ENCODE measurements at regions not wholly inside any gene's neighbourhood (a gene's known extent, or its start where the extent isn't known, plus 50 kb on each side); places are given as distances from the start of the nearest gene placed in this dataset.
"Not testable (repeated sequence)": the region's sequence is repeated elsewhere in the genome, so short reads cannot be mapped to it uniquely, and the experiment has no call there.

DNA sequence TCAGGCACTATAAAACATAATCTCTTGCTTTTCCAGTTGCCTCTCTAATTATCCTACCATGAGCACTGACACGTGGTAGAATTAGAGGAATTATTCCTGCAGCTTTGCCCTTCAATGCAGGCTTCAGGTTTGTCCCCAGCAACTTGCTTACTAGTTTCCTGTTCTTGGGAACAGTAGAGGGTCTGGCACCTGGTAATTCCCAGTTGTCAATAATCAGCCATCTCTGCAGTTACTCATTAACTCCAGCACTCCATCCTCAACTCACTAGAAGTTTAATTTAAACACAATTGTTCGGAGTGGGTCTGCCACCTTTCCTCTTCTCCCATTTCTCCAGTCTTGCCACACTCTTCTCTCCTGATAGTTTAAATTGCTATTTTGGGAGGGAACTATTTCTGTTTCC, 324.3 kb upstream of the KIAA1217 start:
- DNase-seq: no peak

DNA sequence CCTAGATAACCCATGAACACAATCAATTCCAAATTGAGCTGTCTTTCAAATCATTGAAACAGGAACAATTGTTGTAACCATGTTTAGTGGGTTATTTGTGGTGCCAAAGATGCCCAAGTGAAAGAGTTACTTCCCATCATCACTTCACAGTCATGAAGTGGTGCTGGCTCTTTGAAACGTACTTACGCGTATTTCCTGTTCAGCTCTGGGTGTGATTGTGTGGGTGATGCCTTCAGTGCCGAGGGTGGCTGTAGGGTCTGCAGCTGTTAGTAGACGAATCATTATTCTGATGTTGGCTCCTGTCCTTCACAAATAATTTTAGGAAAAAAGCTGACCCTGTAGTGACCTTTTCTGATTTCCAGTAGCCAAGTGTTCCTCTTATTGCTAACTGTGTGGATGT, 323.1 kb upstream of the KIAA1217 start:
- no peak for DNase-seq

DNA sequence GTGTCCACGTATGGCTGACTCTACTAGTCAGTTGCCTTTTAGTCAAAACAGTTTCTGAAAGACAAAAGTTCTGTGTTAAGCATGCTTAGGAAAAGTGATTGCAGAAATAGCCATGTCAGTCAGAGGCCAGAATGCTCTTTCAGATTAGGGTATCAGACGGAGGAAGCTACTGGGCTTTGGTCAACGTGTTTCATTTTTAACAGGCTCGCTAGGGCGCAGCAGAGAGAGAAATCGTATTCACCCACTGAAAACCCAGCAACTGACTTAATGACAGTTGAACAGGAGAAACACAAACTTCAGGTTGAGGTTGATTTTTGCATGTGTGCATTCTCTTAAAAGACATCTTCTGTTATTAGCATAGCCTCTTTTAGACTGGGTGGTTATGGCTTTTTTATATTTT, 322.6 kb upstream of the KIAA1217 start:
- no peak for DNase-seq

DNA sequence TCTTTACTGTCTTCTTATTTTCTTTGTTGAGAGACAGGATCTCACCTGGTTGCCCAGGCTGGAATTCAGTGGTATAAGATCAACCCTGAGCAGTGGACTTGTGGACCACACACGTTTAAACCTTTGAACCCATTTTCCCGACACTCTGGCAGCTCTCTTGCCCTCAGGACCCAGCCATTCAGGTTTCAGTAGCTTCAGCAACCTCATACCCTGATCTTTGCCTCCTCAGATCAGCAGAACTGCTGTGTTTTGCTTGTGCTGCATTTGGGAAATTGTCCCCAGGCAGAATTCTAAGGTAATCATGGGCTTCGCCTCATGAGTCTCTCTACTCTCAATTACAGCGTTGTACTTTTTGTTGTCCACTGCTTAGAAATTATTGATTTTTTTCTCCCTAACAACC, 317.6 kb upstream of the KIAA1217 start:
- no peak for DNase-seq

DNA sequence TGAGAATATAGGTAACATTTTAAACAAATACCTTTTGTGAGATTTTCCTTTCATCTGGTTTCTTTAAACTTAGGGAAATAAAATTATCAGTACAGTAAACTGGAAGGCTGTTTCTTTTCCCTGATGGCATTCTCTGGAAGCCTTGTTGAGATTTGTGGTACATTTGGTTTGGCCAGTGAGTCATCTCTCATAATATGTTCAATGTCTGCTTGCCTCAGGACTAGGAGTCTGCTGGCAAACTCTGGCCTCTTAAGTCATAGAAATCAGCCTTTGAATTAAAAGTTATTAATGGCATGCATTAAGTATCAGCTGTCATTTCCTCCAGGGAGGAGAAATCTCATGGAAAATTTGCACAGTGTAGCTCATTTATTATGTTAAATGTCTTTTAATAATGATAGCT, 316.6 kb upstream of the KIAA1217 start:
- DNase-seq: no peak

DNA sequence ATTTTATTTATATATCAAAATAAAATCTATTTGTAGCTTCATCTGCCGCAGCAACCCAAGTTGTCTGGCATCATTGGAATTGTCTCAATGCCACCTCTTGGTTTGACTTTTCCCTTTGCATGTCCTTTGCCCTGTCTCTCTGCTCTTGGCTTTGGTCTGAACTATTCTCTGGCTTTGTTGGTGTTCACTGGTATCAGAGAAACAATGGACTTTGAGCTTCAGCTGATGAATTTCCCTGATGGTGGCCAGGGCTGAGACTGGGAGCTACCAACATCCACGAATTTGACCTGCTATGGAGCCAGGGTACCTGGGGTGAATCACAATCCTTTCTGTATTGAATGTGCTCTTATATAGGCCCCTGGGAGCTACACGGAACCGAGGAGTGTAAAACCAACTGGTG, 311.7 kb upstream of the KIAA1217 start:
- DNase-seq: no peak

DNA sequence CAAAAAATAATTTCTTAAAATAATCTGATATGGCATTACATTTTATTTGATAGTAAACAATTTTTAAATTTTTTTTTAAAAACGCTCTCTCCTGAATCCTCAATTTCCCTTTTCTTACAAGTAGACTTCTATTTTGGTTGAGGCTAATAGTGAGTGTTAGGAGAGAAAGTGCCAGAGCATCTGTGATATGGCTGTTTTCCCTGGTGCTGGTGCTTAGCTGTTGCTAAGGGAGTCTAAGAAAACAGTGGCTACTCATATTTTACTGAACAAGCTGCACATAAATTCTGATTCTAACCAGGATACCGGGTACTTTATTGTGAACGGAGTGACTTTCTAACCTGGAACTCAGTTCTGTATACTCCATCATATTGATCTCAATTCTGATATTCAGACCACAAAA, 311.1 kb upstream of the KIAA1217 start:
- DNase-seq: no peak

DNA sequence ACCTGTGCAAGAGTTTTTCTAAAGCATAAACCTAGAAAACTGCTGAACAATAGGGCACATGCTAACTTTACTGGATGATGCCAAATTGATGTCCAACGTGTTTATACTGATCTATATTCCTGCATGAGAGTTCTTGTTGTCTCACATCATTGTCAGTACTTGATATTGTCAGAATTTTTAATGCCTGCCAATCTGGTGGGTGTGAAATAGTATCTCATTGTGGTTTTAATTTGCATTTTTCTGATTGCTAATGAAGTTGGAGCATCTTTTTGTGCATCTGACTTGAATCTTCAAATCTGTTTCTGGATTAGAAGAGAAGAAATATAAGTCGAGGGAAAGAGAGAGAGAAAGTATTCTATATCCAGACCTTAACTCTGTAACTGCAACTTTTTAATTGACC, 309.8 kb upstream of the KIAA1217 start:
- DNase-seq: no peak

DNA sequence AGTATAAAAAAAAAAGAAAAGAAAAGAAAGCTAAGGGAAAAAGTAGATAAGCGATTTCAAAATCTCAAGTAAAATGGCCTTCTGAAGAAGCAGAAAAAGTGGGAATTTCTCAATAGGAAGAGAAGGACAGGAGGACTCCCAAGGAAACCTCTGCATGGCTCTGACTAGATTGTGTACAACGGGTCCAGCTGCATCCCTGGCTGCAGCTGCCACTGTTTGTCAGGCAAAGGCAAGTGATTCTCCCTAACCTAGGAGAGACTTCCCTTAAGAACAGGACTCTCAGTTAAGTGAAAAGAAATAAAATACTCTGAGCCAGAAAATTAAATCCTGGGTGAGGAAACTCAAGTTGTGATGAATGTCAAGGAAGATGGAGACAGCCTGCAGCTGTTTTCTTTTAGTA, 298.6 kb upstream of the KIAA1217 start:
- no peak for DNase-seq

DNA sequence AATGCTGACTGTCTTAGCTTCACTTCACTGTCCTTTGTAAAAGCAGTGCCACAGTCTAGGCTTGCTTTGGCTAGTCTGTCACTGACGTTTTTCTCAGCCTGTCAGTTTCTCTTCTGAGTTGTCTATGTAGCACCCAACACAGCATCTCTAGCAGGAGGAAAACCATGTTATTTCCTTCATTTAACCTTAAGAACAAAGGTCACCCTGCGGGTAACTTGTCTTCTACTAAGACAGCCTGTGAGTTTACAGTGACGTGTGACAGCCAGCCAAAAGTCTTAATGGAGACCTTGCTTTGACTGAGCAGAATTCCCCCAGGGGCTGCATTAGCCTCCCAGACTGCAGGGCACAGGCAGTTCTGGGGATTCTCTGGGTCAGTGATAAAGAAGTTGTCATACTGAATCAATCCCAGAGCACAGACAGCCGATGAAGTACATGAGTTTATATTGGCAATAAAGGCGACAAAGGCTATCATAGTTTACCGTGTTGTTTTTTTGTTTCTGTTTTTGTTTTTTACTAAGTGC, 296.0 kb upstream of the KIAA1217 start:
- DNase-seq: no peak

DNA sequence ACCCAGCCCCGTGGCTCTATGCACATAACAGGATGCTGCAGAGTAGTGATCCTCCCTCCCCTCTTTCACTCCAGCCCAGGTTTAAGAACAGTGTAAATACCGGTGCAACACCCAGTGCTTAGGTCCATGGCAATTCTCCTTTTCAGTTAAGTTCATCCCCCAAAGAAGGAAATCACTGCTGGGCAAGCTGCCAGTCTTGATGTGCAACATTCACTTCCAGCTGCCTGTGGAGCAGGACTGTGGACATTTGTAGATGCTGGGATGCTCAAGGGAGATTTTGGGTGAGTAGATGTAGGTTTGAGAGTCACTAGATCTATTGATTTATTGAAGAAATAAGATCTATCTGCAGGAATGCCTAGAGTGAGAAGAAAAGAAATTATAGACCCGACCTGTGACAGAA, 294.3 kb upstream of the KIAA1217 start:
- no peak for DNase-seq

DNA sequence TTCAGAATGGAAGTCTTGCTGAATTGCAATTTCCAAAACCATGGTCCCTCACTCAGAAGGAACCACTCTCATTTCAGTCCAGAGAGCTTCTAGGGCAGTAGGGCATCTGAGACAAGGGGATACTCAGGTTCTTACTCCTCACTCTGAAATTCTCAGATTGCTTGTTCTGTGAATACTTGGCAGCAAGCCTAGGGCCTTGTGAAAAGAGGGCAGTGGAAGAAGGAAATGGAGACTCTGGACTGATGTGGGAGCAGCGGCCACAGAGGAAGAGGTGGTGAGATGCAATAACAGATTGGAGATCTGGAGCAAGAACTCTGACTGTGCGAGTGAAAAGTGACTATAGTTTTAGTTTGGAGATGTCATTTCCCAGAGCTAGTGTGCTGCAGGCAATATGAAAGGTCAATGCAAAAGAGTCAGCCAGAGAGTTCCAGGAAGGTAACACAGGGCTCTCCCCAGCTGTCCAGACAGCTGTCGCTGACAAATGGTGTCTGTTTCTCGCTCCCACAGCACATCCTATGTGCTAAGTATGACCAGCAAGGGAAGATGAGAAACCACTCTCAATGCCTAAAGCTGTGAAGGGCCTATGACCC, 291.6 kb upstream of the KIAA1217 start:
- DNase-seq: no peak

DNA sequence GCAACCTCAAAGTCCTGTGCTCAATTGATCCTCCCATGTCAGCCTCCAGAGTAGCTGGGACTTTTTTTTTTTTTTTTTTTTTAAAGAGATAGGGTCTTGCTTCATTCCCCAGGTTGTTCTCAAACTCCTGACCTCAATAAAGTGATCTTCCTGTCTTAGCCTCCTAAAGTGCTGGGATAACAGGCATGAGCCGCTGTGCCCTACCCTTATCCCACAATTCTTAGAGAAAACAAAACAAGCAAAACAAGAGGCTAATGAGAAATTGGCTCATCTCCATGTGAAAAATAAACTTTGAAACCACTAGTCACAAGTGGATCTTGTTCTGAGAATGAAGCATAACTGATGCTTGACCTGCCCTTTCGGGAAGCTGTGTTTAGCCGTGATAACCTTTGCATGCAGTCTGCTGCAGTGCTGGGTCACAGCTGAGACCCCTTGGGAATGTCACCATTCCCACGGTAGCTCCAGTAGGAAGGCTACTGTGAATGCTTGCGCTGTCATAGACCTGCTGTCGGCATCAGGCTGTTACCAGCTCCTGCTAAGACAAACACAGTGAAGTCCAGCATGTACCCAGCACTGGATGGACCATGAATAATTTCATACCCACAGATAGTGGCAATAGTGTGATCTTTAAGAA, 290.7 kb upstream of the KIAA1217 start:
- DNase-seq: no peak

DNA sequence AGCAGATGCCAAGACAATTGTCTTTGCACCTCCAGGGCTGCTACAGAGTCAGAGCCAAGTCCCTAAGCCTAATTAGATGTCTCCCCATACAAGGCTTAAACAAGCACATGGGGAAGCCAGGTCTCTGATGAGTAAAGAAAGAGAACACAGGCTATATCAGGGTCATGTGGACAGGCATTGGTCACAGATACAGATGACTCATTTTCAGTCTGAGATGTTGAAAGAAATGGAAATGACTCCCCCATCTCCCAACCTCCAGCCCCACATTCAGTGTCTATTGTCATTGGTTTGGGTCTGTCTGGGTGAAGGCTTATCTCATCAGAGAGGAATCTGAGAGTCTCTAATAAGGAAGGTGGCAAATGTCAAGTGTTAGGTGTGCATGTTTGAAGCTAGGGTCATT, 290.1 kb upstream of the KIAA1217 start:
- no peak for DNase-seq

DNA sequence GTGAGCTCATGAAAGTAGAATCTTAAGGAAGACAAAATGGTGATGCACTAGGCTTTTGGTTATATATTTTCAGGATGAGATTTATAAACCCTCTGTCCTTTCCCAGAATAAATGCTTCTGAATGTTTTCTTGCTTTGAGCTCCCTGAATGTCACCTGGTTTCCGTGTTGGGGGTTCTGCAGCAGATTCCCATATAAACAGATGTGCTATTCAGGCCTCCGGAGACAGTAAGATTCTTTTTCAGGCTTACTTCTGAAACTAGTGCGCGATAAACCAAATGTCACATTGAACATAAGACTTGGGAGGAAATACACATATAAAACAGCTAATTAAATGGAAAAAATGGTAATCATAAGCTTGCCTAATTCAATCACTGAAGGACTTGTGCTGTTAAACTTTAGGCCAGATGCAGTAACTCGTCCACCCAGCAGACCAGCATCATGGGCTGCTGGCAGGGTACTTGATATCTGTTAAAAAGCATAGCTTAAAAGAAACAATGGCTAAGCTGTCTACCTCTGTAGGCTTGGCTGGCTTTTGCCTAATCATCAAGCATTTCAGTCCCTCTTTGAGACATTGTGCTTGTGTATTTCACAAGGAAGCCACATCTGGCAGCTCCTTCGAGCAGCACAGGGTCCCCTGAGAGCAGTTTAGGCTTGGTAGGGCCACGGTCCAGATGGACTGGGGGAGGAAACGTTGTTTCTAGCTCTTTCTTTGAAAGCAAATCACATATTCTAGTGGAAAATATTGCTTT, 281.2 kb upstream of the KIAA1217 start:
- no peak for DNase-seq

DNA sequence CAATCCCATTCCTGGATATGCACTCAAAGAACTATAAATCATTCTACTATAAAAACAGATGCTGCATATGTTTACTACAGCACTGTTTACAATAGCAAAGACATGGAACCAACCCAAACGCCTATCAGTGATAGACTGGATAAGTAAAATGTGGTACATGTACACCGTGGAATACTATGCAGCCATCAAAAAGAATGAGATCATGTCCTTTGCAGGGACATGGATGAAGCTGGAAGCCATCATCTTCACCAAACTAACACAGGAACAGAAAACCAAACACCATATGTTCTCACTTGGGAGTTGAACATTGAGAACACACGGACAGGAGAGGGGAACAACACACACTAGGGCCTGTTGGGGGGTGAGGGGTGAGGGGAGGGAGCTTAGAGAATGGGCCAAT, 274.9 kb upstream of the KIAA1217 start:
- not testable (repeated sequence) for DNase-seq

DNA sequence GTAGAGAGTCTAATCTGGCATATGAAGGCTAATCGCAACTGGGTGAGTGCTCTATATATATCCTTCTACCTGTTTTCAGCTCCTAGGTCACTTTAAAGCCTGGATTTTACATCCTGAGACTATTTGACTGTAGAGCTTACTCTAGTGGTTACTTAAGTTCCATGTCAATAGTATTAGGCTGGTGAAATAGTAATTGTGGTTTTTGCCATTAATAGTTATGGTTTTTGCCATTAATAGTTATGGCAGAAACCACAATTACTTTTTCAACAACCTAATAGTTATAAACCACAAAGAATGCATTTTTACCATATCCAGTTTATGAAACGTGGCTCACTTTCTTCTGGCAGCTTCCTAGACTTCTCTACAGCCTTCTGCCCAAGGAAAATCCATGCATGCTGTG, 263.1 kb upstream of the KIAA1217 start:
- DNase-seq: no peak

DNA sequence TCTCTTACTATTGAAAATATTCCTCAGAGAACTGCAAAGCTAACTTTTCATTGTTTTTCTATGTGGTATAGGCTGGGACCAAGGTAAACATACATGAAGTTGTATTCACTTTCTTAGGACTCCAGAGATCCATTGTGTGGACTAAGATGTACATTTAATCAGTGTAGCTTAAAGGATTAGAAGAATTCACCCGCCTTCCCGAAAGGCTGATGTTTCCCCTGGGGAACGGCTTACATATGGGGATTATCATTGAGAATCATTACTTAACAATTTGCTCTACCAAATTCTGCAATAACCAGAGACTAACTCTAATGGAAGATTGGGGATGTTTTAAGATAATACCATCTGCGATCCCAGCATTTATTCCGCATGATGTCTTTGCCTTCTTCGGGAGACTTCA, 257.1 kb upstream of the KIAA1217 start:
- no peak for DNase-seq

DNA sequence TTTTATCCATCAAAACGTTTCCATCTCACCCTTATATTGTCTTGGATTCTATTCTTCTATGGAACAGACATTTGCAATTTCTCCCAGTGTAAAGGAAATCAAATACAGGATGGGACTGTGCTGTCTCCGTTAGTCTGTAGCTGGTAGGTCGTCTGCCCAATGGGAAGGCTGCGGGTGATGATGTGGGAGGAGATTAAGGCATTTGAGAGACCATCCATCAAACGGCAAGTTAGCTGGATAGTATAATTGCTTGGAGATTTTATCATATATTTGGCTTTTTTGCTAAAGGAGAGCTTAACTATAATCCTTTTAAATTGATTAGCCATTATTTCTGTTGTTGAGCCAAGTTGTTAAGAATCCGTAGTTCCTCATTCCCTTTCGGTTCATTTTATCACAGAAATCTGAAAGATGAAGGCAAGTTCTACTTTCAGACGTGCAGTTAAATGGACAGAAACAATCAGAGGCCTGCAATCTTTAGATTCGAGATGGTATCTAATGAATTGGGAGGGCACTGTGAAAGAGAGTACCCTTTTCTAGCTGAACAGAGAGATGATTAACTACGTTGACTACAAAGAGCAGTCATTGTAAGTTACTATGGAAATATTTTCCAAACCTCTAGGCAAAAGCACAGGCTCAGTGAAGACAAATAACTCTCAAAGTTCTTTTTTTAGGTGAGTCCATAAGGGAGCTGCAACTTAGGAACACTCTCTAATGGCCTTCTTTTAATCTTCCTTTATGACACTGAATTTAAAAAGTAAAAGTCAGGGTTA, 253.3 kb upstream of the KIAA1217 start:
- DNase-seq: no peak

DNA sequence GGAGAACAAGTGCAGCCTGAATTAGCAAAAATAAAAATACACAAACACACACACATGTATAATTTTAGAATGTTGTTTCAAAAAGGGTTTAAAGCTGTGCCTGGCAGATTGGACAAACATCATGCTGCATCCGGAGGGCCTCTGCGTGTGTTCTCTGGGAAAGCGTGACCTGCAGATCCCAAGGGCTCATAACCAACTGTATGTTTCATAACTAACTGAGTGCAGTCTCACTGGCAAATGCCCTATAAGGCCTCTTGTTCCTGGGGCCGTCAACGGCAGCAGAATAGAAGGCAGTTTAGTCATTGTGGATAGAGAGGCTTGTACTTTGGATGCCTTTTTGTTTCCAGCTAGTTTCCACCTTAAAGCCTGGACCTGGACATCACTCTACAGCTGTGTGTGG, 243.8 kb upstream of the KIAA1217 start:
- no peak for DNase-seq

DNA sequence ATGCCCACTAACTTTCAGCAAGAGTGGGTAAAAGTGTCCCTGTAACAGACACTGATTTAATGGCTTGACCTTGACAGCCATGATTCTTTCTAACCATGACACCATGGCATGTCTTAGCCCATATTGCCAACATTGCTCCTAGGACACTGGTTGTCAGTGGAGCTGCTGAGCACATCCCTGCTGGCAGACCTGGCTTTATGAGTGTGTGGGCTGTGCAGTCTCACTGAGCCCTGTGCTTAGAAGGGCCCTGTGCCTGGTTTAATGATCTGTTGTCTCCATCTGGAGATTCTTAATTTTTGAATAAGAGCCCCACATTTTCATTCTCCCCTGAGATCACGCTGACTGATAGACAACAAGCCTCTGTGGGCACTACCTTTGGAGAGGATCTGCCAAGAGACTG, 243.1 kb upstream of the KIAA1217 start:
- DNase-seq: no peak

DNA sequence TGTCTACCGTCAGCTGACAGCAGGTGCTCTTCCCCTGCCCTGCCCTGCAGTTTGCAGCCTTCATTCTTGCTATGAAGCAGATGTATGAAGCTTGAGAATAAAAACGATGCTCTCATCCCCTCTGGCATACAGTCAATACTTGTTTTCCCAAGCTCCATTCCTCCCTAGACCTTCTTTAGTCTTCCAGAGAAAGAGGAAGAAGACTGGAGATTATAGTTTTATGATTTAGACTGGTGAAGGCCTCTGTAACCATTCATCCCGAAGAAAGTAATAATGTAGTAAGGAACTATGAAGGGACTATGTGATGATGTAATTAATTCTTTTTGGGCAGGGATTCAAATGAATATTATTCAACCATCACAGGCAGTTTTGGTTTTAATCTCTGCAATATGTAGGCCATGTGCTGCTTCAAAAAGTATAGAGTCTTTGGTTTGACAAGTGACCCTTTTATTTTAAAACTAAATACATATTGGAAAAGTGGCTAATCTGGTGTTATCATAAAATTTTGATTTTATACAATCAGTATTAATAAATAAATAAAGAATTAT, 242.4 kb upstream of the KIAA1217 start:
- DNase-seq: no peak

DNA sequence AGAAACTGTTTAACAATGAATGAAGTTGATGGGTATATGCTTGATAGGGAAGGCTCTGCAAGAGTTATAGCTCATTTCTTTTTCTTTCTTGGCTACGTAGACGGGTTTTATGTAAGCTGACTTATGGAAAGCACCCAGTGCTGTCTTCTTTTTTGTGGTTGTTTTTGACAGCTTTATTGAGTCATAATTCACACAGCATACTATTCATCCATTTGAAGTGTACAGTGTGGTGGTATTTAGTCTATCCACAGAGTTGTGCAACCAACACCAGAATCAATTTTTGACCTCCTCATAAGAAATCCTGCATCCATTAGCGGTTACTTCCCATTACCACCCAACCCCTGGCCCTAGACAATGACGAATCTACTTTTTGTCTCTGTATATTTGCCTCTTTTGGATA, 240.6 kb upstream of the KIAA1217 start:
- DNase-seq: no peak
